NCI-H128 (cell line): ENCODE measurements at regions not wholly inside any gene's neighbourhood (a gene's known extent, or its start where the extent isn't known, plus 50 kb on each side); places are given as distances from the start of the nearest gene placed in this dataset.

ENCODE experiments used
- DNase-seq: peaks from one replicate; lab custom pipeline; 2025; ENCODE audit not compliant: unreplicated experiment; lab: John Stamatoyannopoulos, UW

DNA sequence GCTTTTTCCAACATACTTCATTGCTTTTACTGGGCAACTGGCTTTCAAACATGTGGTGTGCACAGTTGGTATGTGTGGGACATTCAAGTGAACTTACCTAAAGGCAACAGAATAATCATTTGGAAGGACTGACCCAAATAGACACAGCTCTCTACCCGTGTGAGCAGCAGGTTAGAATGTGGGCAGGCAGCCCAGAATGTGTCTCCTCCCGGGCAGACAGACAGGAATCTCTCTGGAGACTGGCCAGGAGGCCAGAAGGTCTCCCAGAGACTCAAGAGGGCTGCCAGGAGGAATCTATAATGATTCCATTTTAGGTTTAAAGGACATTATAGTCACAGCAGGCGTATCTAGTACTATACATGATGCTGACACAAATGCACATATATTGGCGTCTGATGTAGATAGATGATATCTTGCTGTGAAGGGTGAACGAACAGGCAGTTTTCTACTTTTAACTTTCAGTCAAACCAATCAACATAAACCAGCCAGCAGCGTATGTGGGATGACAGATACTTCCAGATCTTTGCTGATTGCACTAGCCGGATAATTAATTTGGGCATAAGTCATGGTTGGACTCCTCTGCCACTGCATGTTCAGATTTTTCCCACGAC, 297.4 kb upstream of the ZNF608 start:
- peak; percentile 1 for DNase-seq

DNA sequence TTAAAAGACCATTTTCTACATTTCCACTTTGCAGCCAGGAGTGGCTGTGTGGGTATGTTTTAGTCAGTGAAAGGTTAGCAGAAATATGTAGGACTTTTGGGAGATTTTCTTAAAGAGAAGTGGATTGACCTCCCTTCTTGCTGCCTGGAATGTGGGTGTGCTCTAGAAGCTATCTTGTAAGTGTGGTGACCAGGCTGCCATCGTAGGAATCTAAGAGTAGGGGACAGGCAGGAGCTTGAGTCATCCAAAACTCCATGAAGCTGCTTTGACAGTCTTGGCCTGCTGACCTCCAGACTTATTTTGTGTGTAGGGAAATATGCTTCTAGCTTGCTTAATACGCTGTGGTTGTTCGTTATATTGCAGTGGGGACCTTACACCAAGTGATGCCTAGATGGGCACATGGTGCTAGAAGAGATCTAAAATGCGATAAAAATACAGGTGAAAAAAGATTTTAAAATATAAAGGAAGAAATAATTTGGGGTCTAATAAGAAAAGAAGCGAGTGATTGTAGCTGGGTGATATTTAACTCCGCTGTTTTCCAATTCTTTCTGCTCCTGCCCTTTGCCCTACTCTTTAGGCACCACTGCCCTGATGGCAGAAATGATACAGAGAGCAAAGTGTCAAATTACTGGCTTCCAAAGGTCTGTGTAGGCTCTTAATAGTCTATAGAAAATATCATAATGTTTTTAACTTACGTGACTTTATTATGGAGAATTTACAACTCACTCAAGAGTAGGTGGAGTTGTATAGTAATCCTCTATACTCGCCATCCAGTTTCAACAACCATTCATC, 298.2 kb upstream of the ZNF608 start:
- no peak for DNase-seq

DNA sequence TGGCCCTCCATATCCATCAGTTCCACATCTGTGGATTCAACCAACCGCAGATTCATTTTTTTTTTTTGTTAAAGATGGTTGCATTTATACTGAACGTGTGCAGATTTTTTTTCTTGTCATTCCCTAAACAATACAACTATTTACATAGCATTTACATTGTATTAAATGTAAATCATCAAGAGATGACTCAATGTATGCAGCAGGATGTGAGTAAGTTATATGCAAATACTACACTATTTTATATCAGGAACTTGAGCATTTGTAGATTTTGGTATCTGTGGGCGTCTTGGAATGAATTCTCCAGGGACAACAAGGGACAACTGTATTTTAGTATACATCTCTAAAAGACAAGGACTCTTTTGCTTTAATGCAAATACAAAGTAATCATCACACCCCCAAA, 299.2 kb upstream of the ZNF608 start:
- DNase-seq = no peak

DNA sequence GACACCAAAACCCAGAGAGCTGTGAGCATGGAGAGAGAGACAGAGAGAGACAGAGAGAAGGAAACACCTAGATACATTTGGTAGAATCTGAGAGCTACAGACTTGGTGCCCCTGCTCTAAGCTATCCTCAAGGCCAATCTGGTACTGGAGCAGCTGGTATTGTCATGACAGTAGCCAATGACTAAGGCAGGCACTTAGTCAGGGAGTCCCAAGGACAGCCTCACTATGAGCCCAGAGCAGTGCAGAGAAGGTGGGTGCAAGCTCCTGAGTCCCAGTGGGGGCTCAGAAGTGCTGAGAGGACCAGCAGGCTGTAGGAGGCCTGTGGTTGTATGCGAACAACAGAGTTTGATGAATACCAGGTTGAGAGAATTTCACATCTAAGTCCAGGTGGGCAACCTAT, 300.4 kb upstream of the ZNF608 start:
- no peak for DNase-seq

DNA sequence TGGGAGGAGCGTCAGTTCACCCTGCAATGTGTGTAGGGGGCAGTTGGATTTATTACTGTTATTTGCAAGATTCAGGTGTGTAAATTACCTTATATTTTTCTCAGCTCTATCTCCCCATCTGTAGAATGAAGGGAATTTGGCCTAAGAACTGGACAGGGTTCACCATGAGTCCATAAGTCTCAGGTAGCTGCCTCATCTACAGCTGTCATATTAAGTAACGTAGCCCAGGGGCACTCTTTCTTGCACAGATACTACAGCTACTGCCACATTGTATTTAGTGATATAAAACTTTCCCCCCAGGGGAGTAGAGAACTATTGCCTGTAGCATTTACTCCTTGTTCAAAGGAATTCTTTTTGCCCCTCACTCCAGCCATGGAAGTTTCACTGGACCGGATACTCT, 301.4 kb upstream of the ZNF608 start:
- no peak for DNase-seq

DNA sequence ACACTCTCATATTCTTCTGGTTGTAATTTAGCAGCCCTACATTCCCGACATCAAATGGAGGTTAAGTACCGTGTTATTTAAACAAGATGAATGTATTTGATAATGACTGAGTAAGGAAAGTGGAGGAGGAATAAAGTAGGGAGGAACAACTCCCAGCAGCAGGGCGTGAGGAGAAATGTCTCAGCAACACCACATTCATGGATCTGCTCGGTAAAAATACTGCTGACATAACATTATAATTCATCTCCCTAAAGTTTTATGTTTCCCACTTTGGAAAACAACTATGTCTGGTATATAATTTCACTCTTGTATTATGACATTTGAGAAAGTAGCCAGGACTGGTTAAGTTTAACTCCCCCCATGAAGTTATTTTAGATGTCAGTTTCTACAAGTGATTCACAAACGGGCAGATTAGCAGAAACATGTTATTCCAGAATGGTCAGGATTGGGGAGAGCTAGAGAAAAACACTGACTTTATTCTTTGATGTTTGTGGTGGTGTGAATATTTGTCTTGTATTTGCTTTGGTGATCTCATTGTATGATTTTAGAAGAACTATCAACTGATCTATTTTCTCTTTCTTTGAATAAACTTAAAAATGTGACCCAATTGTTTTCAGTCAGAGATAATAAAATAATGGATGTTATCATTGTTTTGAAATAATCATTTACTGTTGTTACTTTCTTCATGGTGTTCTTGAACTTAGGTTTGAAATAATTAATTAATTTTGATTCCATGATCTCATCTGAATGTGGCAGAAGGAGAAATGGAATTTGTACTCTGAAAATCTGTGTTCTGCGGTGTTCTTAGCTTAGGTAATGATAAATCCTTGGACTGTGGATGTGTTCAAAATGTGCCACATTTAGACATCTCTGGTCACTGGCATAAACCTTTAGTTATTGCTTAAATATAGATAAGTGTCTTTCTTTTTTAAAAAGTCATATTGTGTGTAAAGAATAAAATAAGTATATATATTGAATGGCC, 303.6 kb upstream of the ZNF608 start:
- DNase-seq = no peak

DNA sequence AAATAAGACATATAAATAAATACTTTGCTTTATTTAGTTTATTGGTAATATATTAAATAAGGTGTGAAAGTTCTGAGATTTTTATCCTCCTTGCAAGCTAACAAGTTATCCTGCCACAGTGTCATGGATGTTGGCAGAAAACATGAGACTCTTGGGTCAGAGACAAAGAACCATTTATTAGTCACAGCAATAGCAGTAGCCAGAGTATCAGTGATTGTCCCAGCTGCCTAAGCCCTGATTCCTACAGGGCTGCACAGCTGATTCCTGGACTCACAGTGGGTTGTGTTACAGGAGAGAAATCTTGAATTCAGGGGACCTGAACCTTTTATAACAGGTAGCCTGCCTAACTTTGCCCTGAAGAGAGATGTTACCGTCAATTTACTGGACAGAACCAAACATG, 304.5 kb upstream of the ZNF608 start:
- DNase-seq = no peak

DNA sequence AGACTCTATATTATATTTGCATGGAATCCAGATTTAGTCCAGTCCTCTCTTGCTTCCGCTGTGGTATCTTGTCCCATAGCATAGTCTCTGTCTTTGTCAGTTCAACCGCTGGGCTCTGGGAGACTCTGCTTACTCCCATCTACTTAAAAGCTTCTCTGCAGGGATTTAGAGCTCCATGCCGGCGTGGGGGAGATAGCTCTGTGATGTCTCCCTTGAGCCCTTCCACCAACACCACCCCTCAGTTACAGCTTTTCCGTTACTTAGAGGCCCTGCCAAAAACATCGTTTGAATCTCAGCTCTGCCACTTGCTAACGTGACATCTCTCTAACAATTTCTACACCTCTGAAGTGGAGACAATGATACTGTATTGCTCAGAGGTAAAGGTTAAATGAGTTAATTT, 306.1 kb upstream of the ZNF608 start:
- no peak for DNase-seq

DNA sequence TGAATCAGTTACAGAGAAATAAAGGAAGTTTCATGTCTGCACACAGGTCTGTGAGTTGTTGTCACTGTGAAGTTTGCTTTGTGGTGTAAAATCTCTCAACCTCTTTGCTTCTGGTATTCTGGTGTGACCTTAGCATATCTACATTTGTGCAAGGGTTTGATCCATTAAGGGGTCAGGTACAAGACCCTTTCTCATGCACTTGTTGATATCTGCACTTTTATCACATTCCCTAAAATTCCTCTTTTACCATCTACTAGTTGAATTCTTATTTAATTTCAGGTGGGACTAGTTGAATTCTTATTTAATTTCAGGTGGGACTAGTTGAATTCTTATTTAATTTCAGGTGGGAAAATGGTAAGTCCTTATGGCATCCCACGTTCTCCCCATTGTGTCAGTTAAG, 306.7 kb upstream of the ZNF608 start:
- DNase-seq = no peak

DNA sequence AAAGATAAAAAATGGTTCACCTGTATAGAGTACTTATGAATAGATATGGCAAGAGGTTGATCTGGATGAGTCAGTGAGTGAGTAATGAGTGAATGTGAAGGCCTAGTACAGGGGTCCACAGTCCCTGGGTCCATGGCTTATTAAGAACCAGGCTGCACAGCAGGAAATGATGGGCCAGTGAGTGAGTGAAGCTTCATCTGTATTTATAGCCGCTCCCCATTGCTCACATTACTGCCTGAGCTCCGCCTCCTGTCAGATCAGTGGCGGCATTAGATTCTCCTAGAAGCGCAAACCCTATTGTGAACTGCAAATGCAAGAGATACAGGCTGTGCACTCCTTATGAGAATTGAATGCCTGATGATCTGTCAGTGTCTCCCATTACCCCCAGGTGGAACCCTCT, 307.7 kb upstream of the ZNF608 start:
- DNase-seq = no peak

DNA sequence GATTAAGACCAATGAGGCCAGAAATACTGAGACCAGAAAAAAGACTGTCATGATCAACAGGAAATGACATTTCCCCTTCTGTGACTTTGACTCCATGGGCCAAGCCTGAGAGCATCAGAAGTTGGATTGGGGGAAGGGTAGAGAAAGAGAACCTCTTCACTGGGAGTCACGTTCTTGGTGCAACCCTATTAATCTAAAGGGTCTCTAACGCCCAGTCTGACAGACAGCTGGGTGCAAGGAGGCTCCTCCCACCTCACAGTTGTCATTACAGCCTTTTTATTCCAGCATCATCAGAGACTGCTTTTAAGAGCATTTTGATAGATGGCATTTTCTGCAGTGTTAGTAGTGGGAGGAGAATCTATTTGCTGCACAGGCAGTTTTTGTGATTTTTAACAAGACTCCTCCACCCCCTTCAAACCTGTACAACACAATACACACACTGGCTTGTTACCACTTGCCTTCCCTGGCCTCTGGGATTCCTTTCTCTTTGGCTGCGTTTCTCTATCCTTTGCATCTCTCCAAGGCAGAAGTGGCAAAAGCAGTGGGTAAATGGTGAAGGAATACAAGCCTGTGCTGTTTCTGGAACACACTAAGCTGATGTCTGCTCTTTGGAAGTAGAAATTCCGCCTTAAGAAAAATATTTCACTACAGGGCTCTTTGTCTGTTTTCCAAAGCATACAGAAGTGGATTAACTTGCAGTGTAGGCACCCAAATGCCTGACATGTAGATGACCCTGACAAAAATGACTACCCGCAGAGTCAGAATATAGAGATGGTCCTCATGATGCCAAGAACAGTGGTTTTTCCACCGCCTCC, 310.4 kb upstream of the ZNF608 start:
- DNase-seq = no peak

DNA sequence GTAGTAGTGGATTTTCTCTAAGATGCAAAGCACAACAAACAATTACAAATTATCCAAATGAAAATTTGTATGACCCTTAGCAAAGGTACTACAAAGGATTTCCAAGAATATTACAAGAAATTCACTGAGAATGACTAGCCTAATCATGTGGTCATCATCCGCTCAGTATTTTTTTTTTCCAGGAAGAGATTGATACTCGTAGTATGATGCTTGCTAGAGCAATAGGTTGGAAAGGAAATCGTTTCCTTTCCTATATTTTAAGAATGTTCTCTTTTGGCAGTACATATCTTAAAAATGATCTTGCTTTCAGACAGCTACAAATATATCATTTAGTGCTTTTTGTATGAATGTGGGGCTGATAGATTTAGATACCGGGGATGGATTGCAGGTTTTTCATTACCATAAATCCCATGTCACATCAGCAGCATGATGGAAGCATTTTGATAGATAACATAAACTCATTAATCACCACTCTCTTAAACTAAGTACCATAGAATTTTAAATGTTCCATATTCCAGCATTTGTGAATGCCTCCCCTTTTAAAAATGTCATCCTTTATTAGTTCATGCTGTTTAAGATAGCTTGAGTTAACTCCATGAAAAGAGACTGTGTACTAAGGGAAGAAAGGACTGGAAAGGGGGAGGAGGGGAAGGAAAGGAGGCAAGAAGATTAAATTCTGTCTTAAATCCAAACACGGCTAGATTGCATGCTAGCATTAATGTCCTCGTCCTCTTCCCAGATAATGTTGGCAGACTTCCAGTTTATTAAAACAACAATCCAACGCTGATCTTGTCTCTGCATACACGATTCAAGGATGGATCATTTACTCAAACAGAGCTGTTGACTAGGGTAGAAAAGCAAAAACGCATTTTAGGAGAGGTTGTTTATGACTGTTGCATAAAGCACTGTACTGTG, 311.7 kb upstream of the ZNF608 start:
- peak; percentile 5 for DNase-seq

DNA sequence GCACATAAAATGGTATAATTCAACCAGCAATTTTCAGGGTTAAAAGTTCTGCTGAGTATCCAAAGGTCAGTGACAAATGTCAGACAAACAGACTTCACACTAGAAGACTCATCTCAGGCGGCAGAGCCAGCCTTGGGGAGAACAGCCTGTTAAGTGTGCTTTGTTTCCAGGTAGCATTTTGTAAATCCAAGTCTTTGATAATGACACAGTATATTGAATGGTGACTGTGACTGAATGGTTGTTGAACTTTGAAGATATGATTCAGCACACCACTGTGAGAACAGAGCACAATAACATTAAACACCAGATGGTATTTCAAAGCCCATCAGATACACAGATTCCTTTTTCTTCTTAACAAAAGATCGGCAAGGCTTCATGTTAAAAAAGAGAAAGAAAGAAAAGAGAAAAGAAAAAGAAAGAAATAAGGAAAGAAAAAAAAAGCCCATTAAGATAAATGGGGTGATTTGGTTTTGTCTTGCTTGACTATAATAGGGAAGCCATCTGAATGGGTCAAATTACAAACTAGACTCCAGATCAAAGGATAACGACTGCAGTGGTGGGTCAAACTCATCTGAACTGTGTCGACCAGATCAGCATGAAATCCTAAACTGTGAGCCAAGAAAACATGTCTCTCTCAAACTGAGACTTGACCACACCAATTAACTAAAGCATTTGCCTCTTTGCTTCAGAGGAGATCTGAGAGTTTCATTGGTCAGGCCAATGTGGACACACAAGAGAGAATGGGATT, 313.0 kb upstream of the ZNF608 start:
- DNase-seq = no peak

DNA sequence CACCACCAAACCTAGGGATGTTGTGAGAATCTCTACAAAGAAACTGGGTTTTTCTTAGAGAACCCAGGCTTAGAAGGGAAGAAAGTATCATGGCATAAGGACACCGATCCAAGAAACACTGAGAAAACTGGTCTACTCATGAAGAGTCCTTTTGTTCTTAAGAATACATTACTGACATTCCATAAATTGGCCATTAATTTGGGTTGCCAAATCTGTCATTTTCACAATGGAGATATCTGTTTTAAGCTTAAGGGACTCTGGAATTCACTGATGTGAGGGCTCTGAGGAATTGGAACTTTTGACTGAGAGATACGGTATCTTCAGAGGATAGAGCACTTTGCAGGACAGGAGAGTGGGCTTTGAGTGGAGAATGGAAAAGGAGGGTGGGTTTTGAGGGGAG, 315.3 kb upstream of the ZNF608 start:
- no peak for DNase-seq

DNA sequence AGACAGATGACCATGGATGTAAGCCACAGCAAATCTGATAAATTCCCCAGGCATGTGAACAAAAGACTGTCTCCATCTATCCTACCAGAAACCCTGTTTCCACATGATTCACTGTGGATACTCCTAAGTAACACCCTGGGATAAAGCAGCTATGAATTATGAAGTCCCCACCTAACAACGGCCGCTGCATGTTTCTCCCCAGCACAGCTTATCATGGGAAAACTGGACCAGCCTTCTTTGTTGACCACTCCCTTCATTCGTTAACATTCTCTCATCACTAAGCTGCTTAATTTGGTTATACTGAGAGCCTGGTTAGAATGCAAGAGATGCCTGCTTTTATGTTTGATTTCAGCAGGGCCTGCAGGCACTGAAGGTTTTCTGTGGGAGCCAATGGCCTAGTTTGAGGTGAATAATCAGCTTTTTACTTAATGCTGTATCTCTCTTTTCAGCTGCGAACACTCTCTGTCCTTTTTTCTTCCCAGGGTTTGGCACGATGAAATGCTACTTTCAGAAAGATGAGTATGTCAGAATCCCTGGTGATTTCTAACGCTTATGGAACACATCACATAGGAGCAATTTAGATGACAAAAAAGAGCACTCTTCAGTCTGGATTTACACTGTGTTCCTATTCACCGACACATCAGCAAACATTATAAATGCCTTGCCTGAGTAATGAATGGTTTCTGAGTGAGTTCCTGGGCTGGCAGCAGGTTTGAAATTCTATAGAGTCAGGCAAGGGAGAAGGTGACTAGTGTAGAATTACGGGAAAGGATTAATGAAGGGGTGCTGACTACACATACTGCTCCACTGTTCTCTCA, 318.4 kb upstream of the ZNF608 start:
- DNase-seq = peak; percentile 26

DNA sequence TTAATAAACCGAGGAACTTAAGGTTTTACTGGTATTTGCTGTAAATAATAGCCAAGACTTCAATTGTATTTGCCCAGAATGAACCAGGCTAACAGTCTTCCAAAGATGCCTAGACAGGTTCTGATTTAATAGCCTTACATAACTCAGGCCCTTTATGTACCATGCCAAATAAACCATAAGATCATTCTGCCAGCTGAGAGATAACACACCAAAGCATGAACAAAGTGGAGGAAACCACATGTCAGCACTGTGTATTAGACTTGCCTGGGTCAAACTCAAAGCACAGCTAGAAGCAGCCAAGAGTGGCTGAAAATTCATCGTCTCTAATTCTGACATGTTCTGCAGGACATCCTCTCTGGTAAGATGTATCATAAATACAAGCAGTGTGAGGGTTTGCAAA, 319.3 kb upstream of the ZNF608 start:
- DNase-seq = no peak

DNA sequence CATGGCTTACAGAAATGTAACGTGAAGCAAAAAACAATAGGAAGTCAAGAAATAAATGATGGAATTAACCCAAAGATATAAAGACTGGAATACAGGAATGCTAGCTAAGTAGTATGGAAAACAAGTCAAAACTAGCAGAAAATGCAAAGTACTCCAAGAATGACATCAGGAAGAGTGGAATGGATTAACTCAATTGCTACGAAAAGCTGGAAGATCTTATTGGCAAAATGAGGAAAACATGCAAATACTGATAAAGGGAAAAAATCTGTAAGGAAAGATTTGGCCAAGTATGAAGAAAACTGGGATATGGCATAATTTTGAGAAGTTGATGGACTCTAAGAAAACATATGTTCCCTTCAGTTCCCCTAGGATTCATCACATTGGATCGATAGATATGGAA, 324.5 kb upstream of the ZNF608 start:
- no peak for DNase-seq

DNA sequence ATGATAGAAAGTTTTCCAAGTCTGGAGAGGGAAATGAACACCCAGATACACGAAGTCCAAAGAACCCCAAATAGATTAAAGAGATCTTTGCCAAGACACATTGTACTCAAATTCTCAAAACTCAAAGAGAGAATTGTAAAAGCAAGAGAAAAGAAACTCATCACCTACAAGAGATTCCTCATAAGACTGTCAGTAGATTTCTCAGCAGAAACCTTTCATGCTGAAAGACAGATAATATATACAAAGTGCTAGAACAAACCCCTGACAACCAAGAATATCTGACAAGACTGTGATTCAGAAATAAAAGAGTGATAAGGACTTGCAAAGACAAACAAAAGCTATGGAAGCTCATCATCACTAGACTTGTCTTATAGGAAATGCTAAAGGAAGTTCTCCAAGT, 326.7 kb upstream of the ZNF608 start:
- DNase-seq = no peak
